ENCODE measurements at regions not wholly inside any gene's neighbourhood (a gene's known extent, or its start where the extent isn't known, plus 50 kb on each side); places are given as distances from the start of the nearest gene placed in this dataset.

- Histone ChIP-seq H4K5ac (ENCODE audit: low read depth, low read length) (no peak overlapping the region), H3K27me3 (ENCODE audit: control insufficient read depth, insufficient read depth, low read length) (no peaks in the 10 kb centered on the region), H2BK20ac (ENCODE audit: low read depth, low read length) (no peak overlapping the region), H3K9me1 (ENCODE audit: insufficient read depth, low read length) (no peaks in the 10 kb centered on the region), H2AK9ac (replicated peaks; ENCODE audit: low read depth, low read length, poor library complexity) (no peak overlapping the region), H3K23ac (ENCODE audit: low read depth, low read length) (no peak overlapping the region), H3K18ac (ENCODE audit: low read depth, low read length) (no peak overlapping the region), H3K36me3 (ENCODE audit: control insufficient read depth, insufficient read depth, low read length) (no peaks in the 10 kb centered on the region), H3K9ac (ENCODE audit: low read depth, low read length) (no peak overlapping the region), H3K27ac (ENCODE audit: insufficient read depth, low read length) (no peak overlapping the region), H2AK5ac (ENCODE audit: low read depth, low read length) (no peak overlapping the region), H4K20me1 (ENCODE audit: insufficient read depth, low read length) (no peaks in the 10 kb centered on the region), H3K14ac (replicated peaks; ENCODE audit: low read depth, low read length) (no peak overlapping the region), H3K9me3 (ENCODE audit: control insufficient read depth, insufficient read depth, low read length) (peaks cover 3% of the 10 kb centered on the region), H3K79me1 (ENCODE audit: low read depth in 1 of 2, low read length in 2 of 2) (no peaks in the 10 kb centered on the region), H3K4ac (ENCODE audit: low read depth, low read length) (no peak overlapping the region), H2BK5ac (ENCODE audit: low read depth, low read length, poor library complexity, severe bottlenecking) (no peak overlapping the region), H3K4me1 (ENCODE audit: control insufficient read depth, insufficient read depth, low read length) (no peaks in the 10 kb centered on the region), H2BK120ac (ENCODE audit: low read depth, low read length) (no peak overlapping the region), H4K91ac (ENCODE audit: insufficient read depth, low read depth, low read length) (no peak overlapping the region), H2BK15ac (ENCODE audit: low read depth, low read length) (no peak overlapping the region), H2AFZ (replicated peaks; ENCODE audit: low read length, poor library complexity) (no peak overlapping the region), H3K56ac (ENCODE audit: extremely low read depth, insufficient read depth, low read length) (no peak overlapping the region), H3K4me3 (ENCODE audit: insufficient read depth, low read depth, low read length) (no peak overlapping the region), H4K8ac (ENCODE audit: low read depth in 2 of 2, low read length in 2 of 2) (no peak overlapping the region), H3K4me2 (ENCODE audit: low read depth, low read length) (no peak overlapping the region)
- in situ Hi-C loops (cut with MboI; ENCODE audit: low sequenced_read_pairs): no loop called here
- ATAC-seq (ENCODE audit: low read depth) (no peak), DNase-seq (no peak)
- TF ChIP-seq RAD21 (IDR thresholded peaks at IDR 0.05; ENCODE audit: low read length) (no peak), CTCF (conservative IDR thresholded peaks at IDR 0.05; ENCODE audit: low read depth, low read length) (no peak), CEBPB (IDR thresholded peaks at IDR 0.05; ENCODE audit: low read depth, low read length) (no peak), MAZ (IDR thresholded peaks at IDR 0.05; ENCODE audit: borderline replicate concordance, low read depth, low read length) (no peak), MXI1 (IDR thresholded peaks at IDR 0.05; ENCODE audit: borderline replicate concordance, low read depth, low read length) (no peak), FOS (IDR thresholded peaks at IDR 0.05; ENCODE audit: low read depth, low read length) (no peak), RFX5 (IDR thresholded peaks at IDR 0.05; ENCODE audit: low read depth, low read length) (no peak), MAFK (IDR thresholded peaks at IDR 0.05; ENCODE audit: low read depth, low read length) (no peak), SMC3 (IDR thresholded peaks at IDR 0.05; ENCODE audit: low read depth, low read length) (no peak), RCOR1 (IDR thresholded peaks at IDR 0.05; ENCODE audit: insufficient replicate concordance, low read length) (no peak), NFE2L2 (IDR thresholded peaks at IDR 0.05; ENCODE audit: low read depth, low read length) (no peak), USF2 (IDR thresholded peaks at IDR 0.05; ENCODE audit: low read depth, low read length) (no peak), BHLHE40 (IDR thresholded peaks at IDR 0.05; ENCODE audit: low read depth, low read length) (no peak)
- CTCF ChIA-PET: no interaction called here
- POLR2A ChIA-PET (ENCODE audit: unreplicated experiment): no interaction called here
- 0% methylated on average over 1 of the region's 1 CpG; no CpG with 5 or more reads in 1 of the 2 experiments for WGBS, 2 experiments (ENCODE audit: extremely low coverage in 2 of 2, insufficient read length in 1 of 2)
- intact Hi-C loops (cut with micrococcal nuclease): no loop called here
- BruUV-seq (replicated peaks): no TSS peak
- dilution Hi-C loops (cut with HindIII; ENCODE audit: low sequenced_read_pairs, unreplicated experiment): no loop called here
Observed at GRCh38 chr15:20665653-20666052, 124.1 kb upstream of the GOLGA6L6 start.
